GM12872 (cell line): ENCODE measurements at regions not wholly inside any gene's neighbourhood (a gene's known extent, or its start where the extent isn't known, plus 50 kb on each side); places are given as distances from the start of the nearest gene placed in this dataset.

Experiments
- TF ChIP-seq, protein P1 (sequence below): IDR thresholded peaks from 3 replicates; pipeline ENCODE4 v1.5.1; 2011; ENCODE audit warnings: low read depth, mild to moderate bottlenecking, low read length, moderate library complexity; ENCODE audit not compliant: insufficient read depth

DNA sequence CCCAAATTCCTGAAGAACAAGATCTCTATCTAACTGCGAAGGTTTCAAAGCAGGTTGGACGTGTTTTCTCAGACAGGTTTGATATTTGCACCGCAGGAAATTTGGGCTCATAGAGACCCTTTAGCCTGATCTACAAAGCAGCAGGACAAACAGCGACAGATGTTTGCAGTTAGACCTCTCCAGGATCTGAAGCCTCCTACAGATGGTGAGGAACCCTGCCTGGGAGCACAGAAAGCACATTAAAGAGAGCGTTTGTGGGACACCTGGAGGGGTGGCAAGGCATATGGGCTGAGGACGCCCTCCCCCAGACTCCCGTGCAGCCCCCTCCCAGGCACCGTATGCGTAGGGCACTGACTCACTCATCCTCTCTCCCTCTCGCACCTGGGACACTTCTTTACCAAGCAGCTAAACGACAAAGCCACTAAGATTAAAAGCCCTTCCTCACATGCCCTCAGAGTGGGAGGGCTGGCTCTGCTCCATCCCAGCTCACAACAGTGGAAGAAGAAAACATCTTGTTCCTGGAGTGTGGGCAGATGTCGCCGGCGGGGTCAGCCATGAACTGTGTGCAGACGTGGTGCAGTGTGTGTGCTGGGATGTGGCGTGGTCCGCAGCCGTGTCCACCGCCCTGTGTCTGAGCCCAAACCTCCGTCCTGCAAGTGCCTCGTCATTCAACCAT lies 249.7 kb upstream of the AFDN start:
- TF ChIP-seq, protein P1, sequence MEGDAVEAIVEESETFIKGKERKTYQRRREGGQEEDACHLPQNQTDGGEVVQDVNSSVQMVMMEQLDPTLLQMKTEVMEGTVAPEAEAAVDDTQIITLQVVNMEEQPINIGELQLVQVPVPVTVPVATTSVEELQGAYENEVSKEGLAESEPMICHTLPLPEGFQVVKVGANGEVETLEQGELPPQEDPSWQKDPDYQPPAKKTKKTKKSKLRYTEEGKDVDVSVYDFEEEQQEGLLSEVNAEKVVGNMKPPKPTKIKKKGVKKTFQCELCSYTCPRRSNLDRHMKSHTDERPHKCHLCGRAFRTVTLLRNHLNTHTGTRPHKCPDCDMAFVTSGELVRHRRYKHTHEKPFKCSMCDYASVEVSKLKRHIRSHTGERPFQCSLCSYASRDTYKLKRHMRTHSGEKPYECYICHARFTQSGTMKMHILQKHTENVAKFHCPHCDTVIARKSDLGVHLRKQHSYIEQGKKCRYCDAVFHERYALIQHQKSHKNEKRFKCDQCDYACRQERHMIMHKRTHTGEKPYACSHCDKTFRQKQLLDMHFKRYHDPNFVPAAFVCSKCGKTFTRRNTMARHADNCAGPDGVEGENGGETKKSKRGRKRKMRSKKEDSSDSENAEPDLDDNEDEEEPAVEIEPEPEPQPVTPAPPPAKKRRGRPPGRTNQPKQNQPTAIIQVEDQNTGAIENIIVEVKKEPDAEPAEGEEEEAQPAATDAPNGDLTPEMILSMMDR: no peak

DNA sequence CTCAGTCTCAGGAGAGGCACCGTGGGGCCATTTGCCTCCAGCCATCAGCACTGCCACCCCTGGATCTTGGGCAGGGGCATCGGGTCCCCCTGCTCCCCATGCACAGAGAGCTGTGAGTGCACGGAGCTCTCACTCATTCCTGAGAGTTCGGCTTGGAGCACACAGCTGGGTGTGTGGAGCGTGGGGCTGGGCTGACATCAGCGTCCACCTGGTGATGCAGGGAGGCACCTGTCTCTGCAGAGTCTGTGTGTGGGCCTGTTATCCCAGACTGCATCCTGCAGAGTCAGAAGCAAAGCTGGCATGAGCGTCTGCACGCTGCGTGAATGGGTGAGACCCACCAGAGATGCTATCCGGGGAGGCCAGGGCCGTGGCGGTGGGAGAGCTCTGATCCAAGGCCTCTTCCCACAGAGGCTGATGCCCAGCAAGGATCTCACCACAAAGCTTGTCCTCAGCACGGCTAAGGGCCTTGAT lies 248.8 kb upstream of the AFDN start:
- TF ChIP-seq, protein P1: no peak

DNA sequence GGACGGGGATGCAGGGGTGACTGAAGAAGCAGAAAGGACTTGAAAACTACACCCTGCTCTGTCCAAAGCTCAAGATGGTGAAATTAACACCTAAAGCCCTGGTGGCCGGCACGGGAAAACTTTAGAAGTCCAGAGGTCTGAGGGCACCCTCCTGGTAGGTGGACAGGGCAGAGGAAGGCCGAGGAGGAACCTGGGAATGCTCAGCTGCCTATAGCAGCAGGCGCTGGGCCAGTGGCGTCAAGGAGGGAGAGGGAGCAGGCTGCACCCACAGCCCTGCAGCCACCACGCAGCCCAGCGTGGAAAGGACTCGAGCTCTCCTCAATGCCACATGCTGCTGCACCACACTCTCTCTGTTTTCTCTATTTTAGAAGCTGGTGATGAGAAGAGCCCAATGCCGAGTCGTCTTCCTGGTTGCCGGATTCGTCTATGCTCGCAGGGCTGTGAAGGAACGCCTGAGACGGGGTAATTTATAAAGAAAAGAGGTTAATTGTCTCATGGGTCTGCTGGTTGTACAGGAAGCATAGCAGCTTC lies 248.3 kb upstream of the AFDN start:
- TF ChIP-seq, protein P1: no peak

DNA sequence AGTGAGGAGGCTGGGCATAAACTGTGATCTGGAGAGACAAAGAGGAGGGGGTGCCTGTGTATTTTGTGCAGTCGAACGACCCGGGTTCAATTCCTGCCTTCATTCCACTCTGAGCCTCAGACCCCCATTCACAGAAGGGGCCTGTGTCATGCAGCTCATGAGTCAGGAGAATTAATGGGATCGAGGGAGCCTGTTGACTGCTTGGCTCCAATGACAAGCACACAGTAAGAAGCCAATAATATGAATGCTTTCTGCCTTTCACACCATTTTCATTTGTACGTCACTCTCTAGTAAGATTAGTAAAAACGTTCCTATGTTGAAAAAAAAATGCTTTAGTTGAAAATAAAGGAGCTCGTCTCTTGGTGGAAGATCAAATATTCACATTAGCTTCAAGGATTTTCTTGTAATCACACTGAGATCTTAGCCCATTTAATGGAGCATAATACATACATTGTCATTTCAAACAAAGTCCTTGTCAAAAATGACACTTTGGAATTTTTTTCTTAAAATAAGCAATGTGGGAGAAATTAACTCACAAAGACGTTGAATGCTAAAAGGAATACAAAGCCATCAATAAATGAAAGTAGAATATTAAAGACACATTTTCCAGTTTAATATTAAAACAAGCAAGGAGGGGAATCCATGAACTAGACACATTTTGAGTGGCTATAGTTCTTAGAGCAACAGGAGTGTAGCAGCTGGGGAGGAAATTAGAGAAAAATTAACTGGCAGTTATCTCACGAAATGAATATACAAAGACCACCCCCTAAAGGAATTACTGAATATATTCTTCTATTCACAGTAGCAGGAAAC lies 246.7 kb upstream of the AFDN start:
- TF ChIP-seq, protein P1: no peak

DNA sequence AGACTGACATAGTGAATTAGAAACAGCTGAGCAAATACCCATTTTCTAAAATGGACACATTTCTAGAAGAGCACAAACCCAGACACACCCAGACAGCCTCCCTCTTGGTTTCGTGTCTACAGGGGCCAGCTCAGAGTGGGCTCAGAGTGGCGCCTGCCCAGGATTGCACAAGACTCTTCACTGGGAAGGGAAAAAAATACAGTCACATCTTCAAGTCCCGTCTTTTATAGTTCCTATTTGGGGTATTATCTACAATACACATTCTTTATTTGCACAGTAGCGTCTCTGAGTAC lies 246.1 kb upstream of the AFDN start:
- TF ChIP-seq, protein P1: no peak

DNA sequence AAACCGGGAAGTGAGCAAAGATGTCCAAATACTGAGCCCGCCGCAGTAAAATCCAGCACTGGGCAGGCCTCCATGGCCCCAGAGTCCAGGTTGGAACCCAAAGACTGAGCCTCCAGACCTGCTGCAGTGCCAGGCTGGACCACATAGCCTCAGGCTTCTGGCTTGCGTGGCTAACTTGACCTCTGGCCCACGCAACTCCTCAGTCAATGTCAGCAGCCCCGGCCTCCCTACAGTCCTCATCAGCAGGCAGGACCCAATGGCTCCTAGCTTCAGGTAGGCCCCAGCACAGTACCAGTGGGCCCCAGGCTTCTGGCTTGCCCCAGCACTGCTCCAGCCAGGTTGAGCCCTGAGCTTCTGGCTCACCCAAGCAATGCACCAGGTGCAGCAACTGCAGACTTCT lies 245.1 kb upstream of the AFDN start:
- TF ChIP-seq, protein P1: no peak

DNA sequence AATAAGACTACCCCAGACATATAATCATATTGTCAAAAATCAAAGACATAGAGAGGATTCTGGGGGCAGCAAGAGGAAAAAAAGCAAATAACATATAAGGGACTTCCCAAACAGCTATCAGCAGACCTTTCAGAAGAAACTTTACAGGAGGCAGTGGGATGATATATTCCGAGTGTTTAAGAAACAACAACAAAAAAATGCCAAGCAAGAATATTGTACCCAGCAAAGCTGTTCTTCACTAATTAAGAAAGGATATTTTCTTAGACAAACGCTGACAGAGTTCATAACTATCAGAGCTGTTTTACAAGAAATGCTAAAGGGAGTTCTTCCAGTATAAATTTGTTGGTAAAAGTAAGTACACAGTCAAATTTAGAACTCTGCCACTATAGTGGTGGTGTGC lies 243.3 kb upstream of the AFDN start:
- TF ChIP-seq, protein P1: no peak
